ENCODE measurements at regions not wholly inside any gene's neighbourhood (a gene's known extent, or its start where the extent isn't known, plus 50 kb on each side); places are given as distances from the start of the nearest gene placed in this dataset.

- Histone ChIP-seq H3K9me3 (peaks cover 15% of the 10 kb centered on the region), H3K4me3 (no peak overlapping the region), H3K36me3 (ENCODE audit: low read depth) (no peaks in the 10 kb centered on the region), H3K4me1 (ENCODE audit: low read depth) (no peaks in the 10 kb centered on the region)
- ATAC-seq: no peak
- intact Hi-C loops (cut with DNase I, micrococcal nuclease): no loop called here
- DNase-seq: no peak
- TF ChIP-seq CTCF (IDR thresholded peaks at IDR 0.05): no peak
Observed at GRCh38 chr5:24791326-24791725, 146.5 kb upstream of the CDH10 start.

- intact Hi-C loops (cut with DNase I, micrococcal nuclease): no loop called here
- Histone ChIP-seq H3K9me3 (peaks cover 21% of the 10 kb centered on the region), H3K4me1 (ENCODE audit: low read depth) (no peaks in the 10 kb centered on the region), H3K36me3 (ENCODE audit: low read depth) (no peaks in the 10 kb centered on the region), H3K4me3 (no peak overlapping the region)
- DNase-seq (no peak), ATAC-seq (no peak)
- no peak for TF ChIP-seq CTCF (IDR thresholded peaks at IDR 0.05)
Observed at GRCh38 chr5:24789611-24790351, 145.0 kb upstream of the CDH10 start.

- H3K36me3 ChIP-seq (ENCODE audit: low read depth): no peaks in the 10 kb centered on the region
- intact Hi-C loops (cut with DNase I, micrococcal nuclease): no loop called here
- TF ChIP-seq CTCF (IDR thresholded peaks at IDR 0.05): no peak
- H3K4me1 ChIP-seq (ENCODE audit: low read depth): no peaks in the 10 kb centered on the region
- ATAC-seq (no peak), DNase-seq (no peak)
- H3K9me3 ChIP-seq: peaks cover 23% of the 10 kb centered on the region
- H3K4me3 ChIP-seq: no peak overlapping the region
Observed at GRCh38 chr5:24788829-24789514, 144.2 kb upstream of the CDH10 start.

GRCh38 chr5:24786108-24786507 is 141.3 kb upstream of the CDH10 start:
- H3K4me3 ChIP-seq: no peak overlapping the region
- ATAC-seq (no peak), DNase-seq (no peak)
- no peak for TF ChIP-seq CTCF (IDR thresholded peaks at IDR 0.05)
- no peaks in the 10 kb centered on the region for H3K4me1 ChIP-seq (ENCODE audit: low read depth)
- H3K36me3 ChIP-seq (ENCODE audit: low read depth): no peaks in the 10 kb centered on the region
- H3K9me3 ChIP-seq: peaks cover 19% of the 10 kb centered on the region
- intact Hi-C loops (cut with DNase I, micrococcal nuclease): no loop called here

- DNase-seq (no peak), ATAC-seq (no peak)
- Histone ChIP-seq H3K4me1 (ENCODE audit: low read depth) (no peaks in the 10 kb centered on the region), H3K9me3 (peaks cover 23% of the 10 kb centered on the region), H3K36me3 (ENCODE audit: low read depth) (no peaks in the 10 kb centered on the region), H3K4me3 (no peak overlapping the region)
- TF ChIP-seq CTCF (IDR thresholded peaks at IDR 0.05): no peak
- intact Hi-C loops (cut with DNase I, micrococcal nuclease): no loop called here
Observed at GRCh38 chr5:24783596-24783995, 138.8 kb upstream of the CDH10 start.
